RPMI8226 (cell line): ENCODE measurements at regions not wholly inside any gene's neighbourhood (a gene's known extent, or its start where the extent isn't known, plus 50 kb on each side); places are given as distances from the start of the nearest gene placed in this dataset.
A peak's percentile ranks its signal among the peaks of the same experiment; 100 is the strongest.

ENCODE experiments used
- DNase-seq: peaks from one replicate; pipeline ENCODE4 v3.0.0-alpha.2; 2015

- DNase-seq = no peak
Observed at GRCh38 chr7:84469034-84469433, 274.4 kb upstream of the SEMA3A start.

GRCh38 chr7:84462259-84462658, 267.7 kb upstream of the SEMA3A start:
- no peak for DNase-seq

- DNase-seq = no peak
Observed at GRCh38 chr7:84461093-84461492, 266.5 kb upstream of the SEMA3A start.

GRCh38 chr7:84455788-84456187, 261.2 kb upstream of the SEMA3A start:
- DNase-seq = peak; percentile 62

GRCh38 chr7:84454174-84454959, 259.8 kb upstream of the SEMA3A start:
- DNase-seq = no peak

- DNase-seq = no peak
Observed at GRCh38 chr7:84452618-84453017, 258.0 kb upstream of the SEMA3A start.

- no peak for DNase-seq
Observed at GRCh38 chr7:84450772-84451171, 256.2 kb upstream of the SEMA3A start.

GRCh38 chr7:84447636-84448293, 253.2 kb upstream of the SEMA3A start:
- DNase-seq = no peak

GRCh38 chr7:84446991-84447480, 252.4 kb upstream of the SEMA3A start:
- DNase-seq = no peak

- no peak for DNase-seq
Observed at GRCh38 chr7:84425702-84426259, 231.2 kb upstream of the SEMA3A start.

- DNase-seq = no peak
Observed at GRCh38 chr7:84422790-84423189, 228.2 kb upstream of the SEMA3A start.

GRCh38 chr7:84412161-84412969, 217.8 kb upstream of the SEMA3A start:
- no peak for DNase-seq

GRCh38 chr7:84399661-84400060, 205.1 kb upstream of the SEMA3A start:
- DNase-seq = no peak

- DNase-seq = no peak
Observed at GRCh38 chr7:84394219-84394618, 199.6 kb upstream of the SEMA3A start.

GRCh38 chr7:84393786-84394185, 199.2 kb upstream of the SEMA3A start:
- no peak for DNase-seq

GRCh38 chr7:84390845-84391244, 196.3 kb upstream of the SEMA3A start:
- DNase-seq = no peak

GRCh38 chr7:84389242-84389641, 194.7 kb upstream of the SEMA3A start:
- DNase-seq = peak; percentile 80

- DNase-seq = no peak
Observed at GRCh38 chr7:84387595-84387994, 193.0 kb upstream of the SEMA3A start.

- DNase-seq = no peak
Observed at GRCh38 chr7:84384417-84384816, 189.8 kb upstream of the SEMA3A start.

- DNase-seq = no peak
Observed at GRCh38 chr7:84379446-84379845, 184.9 kb upstream of the SEMA3A start.

- no peak for DNase-seq
Observed at GRCh38 chr7:84372712-84373111, 178.1 kb upstream of the SEMA3A start.

- DNase-seq = no peak
Observed at GRCh38 chr7:84372155-84372621, 177.6 kb upstream of the SEMA3A start.

GRCh38 chr7:84370114-84370513, 175.5 kb upstream of the SEMA3A start:
- DNase-seq = no peak
